DND-41 (cell line): ENCODE measurements at regions not wholly inside any gene's neighbourhood (a gene's known extent, or its start where the extent isn't known, plus 50 kb on each side); places are given as distances from the start of the nearest gene placed in this dataset.

Experiments used
- CTCF ChIP-seq: IDR thresholded peaks from 2 replicates; pipeline ENCODE4 v1.5.1; 2012; ENCODE audit warnings: borderline replicate concordance, low read length, moderate library complexity, mild to moderate bottlenecking; ENCODE audit not compliant: poor library complexity, severe bottlenecking; ENCODE audit errors: extremely low read depth
- EZH2 ChIP-seq: IDR thresholded peaks from 3 replicates; pipeline ENCODE4 v1.6.1; 2012; ENCODE audit warnings: borderline replicate concordance, low read depth, mild to moderate bottlenecking, moderate library complexity, low read length, inconsistent platforms; ENCODE audit not compliant: severe bottlenecking

DNA sequence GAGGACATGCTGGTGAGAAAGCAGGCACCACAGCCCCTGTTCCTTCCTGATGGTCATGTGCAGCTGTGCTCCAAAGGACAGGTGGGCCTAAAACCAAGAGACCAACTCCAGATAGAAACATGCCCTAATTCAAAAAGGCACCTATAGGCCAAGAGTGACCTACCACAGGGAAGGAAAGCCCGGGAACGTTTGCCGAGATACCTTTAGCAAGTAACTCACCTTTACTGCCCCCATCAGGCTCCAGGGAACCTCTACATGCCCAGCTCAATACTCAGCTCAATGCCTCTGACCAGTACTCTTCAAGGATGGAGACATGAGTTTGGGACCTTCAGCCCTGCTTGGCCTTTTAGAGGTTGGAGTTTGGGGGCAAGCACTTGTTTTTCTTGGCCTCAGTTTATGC is 172.8 kb upstream of the FSTL4 start:
- TF ChIP-seq EZH2 (no peak), CTCF (no peak)
